Psoas muscle (tissue), 7 donors: ENCODE measurements at regions not wholly inside any gene's neighbourhood (a gene's known extent, or its start where the extent isn't known, plus 50 kb on each side); places are given as distances from the start of the nearest gene placed in this dataset.

Source experiments
- ATAC-seq, 4 donors: fragments of 200-7000 bp; cut with Tn5 transposase; one replicate each; pipeline ENCODE4 v1.9.1; 2020; ENCODE audit warnings: moderate library complexity in 3 of 4, mild to moderate bottlenecking in 2 of 4
- DNase-seq, 2 donors: peaks; one replicate each; pipeline ENCODE4 v3.0.0-alpha.2; 2020
- H3K27ac ChIP-seq: fragments of 200-600 bp; one replicate; pipeline ENCODE4 v1.8.0; 2022
- H3K27me3 ChIP-seq, 3 donors: fragments of 200-600 bp in 1 of 3; one replicate each; pipeline versions ENCODE4 v1.6.1 to v1.8.0; 2013 to 2022; ENCODE audit warnings: low read length in 2 of 3, mild to moderate bottlenecking in 2 of 3, moderate library complexity in 1 of 3; ENCODE audit not compliant: insufficient read depth in 3 of 3
- H3K36me3 ChIP-seq, 2 donors: fragments of 200-600 bp in 1 of 2; one replicate each; pipeline versions ENCODE4 v1.6.1 to v1.8.0; 2013 to 2022; ENCODE audit warnings: low read depth in 1 of 2, mild to moderate bottlenecking in 1 of 2, moderate library complexity in 1 of 2; ENCODE audit not compliant: insufficient read depth in 1 of 2
- H3K4me1 ChIP-seq: fragments of 200-600 bp; one replicate; pipeline ENCODE4 v1.8.0; 2022
- H3K4me3 ChIP-seq: fragments of 200-600 bp; one replicate; pipeline ENCODE4 v1.8.0; 2022; ENCODE audit warnings: mild to moderate bottlenecking
- H3K9me3 ChIP-seq: fragments of 200-600 bp; one replicate; pipeline ENCODE4 v1.8.0; 2022
- CTCF ChIP-seq: fragments of 200-600 bp; IDR thresholded peaks from one replicate; pipeline ENCODE4 v1.8.0; 2022; ENCODE audit warnings: antibody characterized with exemption
- WGBS, 3 donors: extraction: QIAGEN DNeasy Blood & Tissue Kit; methylation state at CpG; one replicate each; pipeline versions ENCODE4 v1.1.6 to v1.1.7; 2013; 5-methylcytosine and 5-hydroxymethylcytosine counted together
- intact Hi-C, 2 donors: fragments of 100-400 bp; cut with DNase I; formaldehyde crosslinking; loops; one replicate each; pipeline versions ENCODE4 v1.11.0 to v1.14.2; 2022
- donor health status: healthy with polysubstance abuse.
- donor health status: DM: no; HTN: no; CAD: no; lungs with moderate emphysema.
- donor health status: Bipolar disorder and iron deficiency.
- donor health status: healthy.
- donor health status: DM: yes; HTN: yes; CAD: no.
- donor health status: DM: no; HTN: no; CAD: no.
- donor health status: DM: yes; HTN: yes; CAD: no.

- ATAC-seq = no peak
- TF ChIP-seq CTCF = no peak
- H3K27ac ChIP-seq = no peak overlapping the region
- intact Hi-C loops = no loop called here
- no peaks in the 10 kb centered on the region for H3K9me3 ChIP-seq
- 48 to 81% (median 63%) methylated on average over 3 of the region's 3 CpGs for WGBS, 3 donors
- H3K36me3 ChIP-seq = no peaks in the 10 kb centered on the region
- no peaks in the 10 kb centered on the region for H3K27me3 ChIP-seq
- no peak overlapping the region for H3K4me3 ChIP-seq
- no peaks in the 10 kb centered on the region for H3K4me1 ChIP-seq
- DNase-seq = no peak
These were observed 316.2 kb downstream of the ETAA1 start for GRCh38 chr2:67713376-67713775.

GRCh38 chr2:67716895-67717396, 319.8 kb downstream of the ETAA1 start:
- intact Hi-C loops = no loop called here
- no peaks in the 10 kb centered on the region for H3K36me3 ChIP-seq
- DNase-seq = no peak
- 29 to 71% (median 38%) methylated on average over 1 of the region's 1 CpG for WGBS, 3 donors
- no peak overlapping the region for H3K4me3 ChIP-seq
- no peak for TF ChIP-seq CTCF
- peak in 2 of 4 donors; percentile 59 to 92 for ATAC-seq
- no peaks in the 10 kb centered on the region for H3K27me3 ChIP-seq
- H3K27ac ChIP-seq = no peak overlapping the region
- H3K9me3 ChIP-seq = no peaks in the 10 kb centered on the region
- no peaks in the 10 kb centered on the region for H3K4me1 ChIP-seq

- no peak for ATAC-seq
- no peaks in the 10 kb centered on the region for H3K36me3 ChIP-seq
- H3K4me1 ChIP-seq = no peaks in the 10 kb centered on the region
- DNase-seq = no peak
- no peak overlapping the region for H3K4me3 ChIP-seq
- intact Hi-C loops = no loop called here
- no peak overlapping the region for H3K27ac ChIP-seq
- no peaks in the 10 kb centered on the region for H3K27me3 ChIP-seq
- no peaks in the 10 kb centered on the region for H3K9me3 ChIP-seq
- TF ChIP-seq CTCF = no peak
These were observed 320.6 kb downstream of the ETAA1 start for GRCh38 chr2:67717692-67718091.

GRCh38 chr2:67719351-67719750, 322.2 kb downstream of the ETAA1 start:
- WGBS, 3 donors = 59 to 89% (median 72%) methylated on average over 2 of the region's 2 CpGs
- no peak for DNase-seq
- no peak overlapping the region for H3K27ac ChIP-seq
- H3K9me3 ChIP-seq = no peaks in the 10 kb centered on the region
- no peaks in the 10 kb centered on the region for H3K36me3 ChIP-seq
- H3K27me3 ChIP-seq = no peaks in the 10 kb centered on the region
- H3K4me3 ChIP-seq = no peak overlapping the region
- intact Hi-C loops = no loop called here
- no peak for TF ChIP-seq CTCF
- H3K4me1 ChIP-seq = no peaks in the 10 kb centered on the region
- no peak for ATAC-seq

- ATAC-seq (no peak), DNase-seq (no peak)
- H3K27ac ChIP-seq = no peak overlapping the region
- H3K4me1 ChIP-seq = no peaks in the 10 kb centered on the region
- no peaks in the 10 kb centered on the region for H3K27me3 ChIP-seq
- WGBS, 3 donors = 80 to 100% (median 83%) methylated on average over 1 of the region's 1 CpG
- no peak for TF ChIP-seq CTCF
- no peaks in the 10 kb centered on the region for H3K9me3 ChIP-seq
- intact Hi-C loops = no loop called here
- no peak overlapping the region for H3K4me3 ChIP-seq
- H3K36me3 ChIP-seq = no peaks in the 10 kb centered on the region
These were observed 324.4 kb downstream of the ETAA1 start for GRCh38 chr2:67721516-67721915.
